CD4-positive, alpha-beta memory T cell (primary cell): ENCODE measurements at regions not wholly inside any gene's neighbourhood (a gene's known extent, or its start where the extent isn't known, plus 50 kb on each side); places are given as distances from the start of the nearest gene placed in this dataset.

Source experiments
- CTCF ChIA-PET: fragments of 350-600 bp; sonication (Branson Sonifier 250); formaldehyde crosslinking; loops from one replicate; lab custom pipeline; 2021; ENCODE audit warnings: inconsistent platforms; ENCODE audit not compliant: partially characterized antibody; lab: Charles Lee
- POLR2A ChIA-PET: fragments of 350-600 bp; sonication (Branson Sonifier 250); formaldehyde crosslinking; loops from one replicate; lab custom pipeline; 2021; ENCODE audit not compliant: partially characterized antibody; lab: Charles Lee
- DNase-seq, 5 donors: peaks; one replicate each; pipeline versions ENCODE4 v3.0.0 to v3.0.0-alpha.2; 2020 to 2022; ENCODE audit warnings: mixed read lengths in 1 of 5
- H3K27ac ChIP-seq: one replicate; pipeline ENCODE4 v1.7.0; 2013; ENCODE audit warnings: low read depth, low read length
- H3K27me3 ChIP-seq: 2 replicates; pipeline ENCODE4 v1.7.0; 2013; ENCODE audit warnings: mild to moderate bottlenecking, low read length, moderate library complexity; ENCODE audit not compliant: insufficient read depth
- H3K36me3 ChIP-seq: 2 replicates; pipeline ENCODE4 v1.7.0; 2013; ENCODE audit warnings: mild to moderate bottlenecking, low read length, moderate library complexity; ENCODE audit not compliant: insufficient read depth
- H3K4me1 ChIP-seq: 2 replicates; pipeline ENCODE4 v1.7.0; 2013; ENCODE audit warnings: mild to moderate bottlenecking, low read length, moderate library complexity; ENCODE audit not compliant: insufficient read depth
- H3K4me3 ChIP-seq, 2 donors: one replicate each; pipeline ENCODE4 v1.7.0; 2013; ENCODE audit warnings: low read length in 2 of 2, mild to moderate bottlenecking in 1 of 2
- H3K9me3 ChIP-seq, 2 donors: one replicate each; pipeline ENCODE4 v1.7.0; 2013; ENCODE audit warnings: low read length in 2 of 2, control low read depth in 1 of 2; ENCODE audit not compliant: control insufficient read depth in 1 of 2
- H3K27ac Mint-ChIP-seq, 7 donors: one replicate each; pipeline ENCODE4 v1.8.0; 2020 to 2021; ENCODE audit warnings: mixed read lengths in 7 of 7, mild to moderate bottlenecking in 6 of 7, inconsistent platforms in 3 of 7, moderate library complexity in 3 of 7
- H3K27me3 Mint-ChIP-seq, 2 donors: one replicate each; pipeline ENCODE4 v1.8.0; 2020 to 2021; ENCODE audit warnings: mixed read lengths in 2 of 2
- H3K36me3 Mint-ChIP-seq, 2 donors: one replicate each; pipeline ENCODE4 v1.8.0; 2020 to 2021; ENCODE audit warnings: mixed read lengths in 2 of 2, inconsistent platforms in 1 of 2, mild to moderate bottlenecking in 1 of 2
- H3K4me1 Mint-ChIP-seq, 4 donors: one replicate each; pipeline ENCODE4 v1.8.0; 2020 to 2021; ENCODE audit warnings: mixed read lengths in 4 of 4, mild to moderate bottlenecking in 1 of 4
- H3K4me3 Mint-ChIP-seq, 8 donors: one replicate each; pipeline ENCODE4 v1.8.0; 2020 to 2021; ENCODE audit warnings: mixed read lengths in 8 of 8, mild to moderate bottlenecking in 7 of 8, moderate library complexity in 6 of 8, inconsistent platforms in 3 of 8
- H3K9me3 Mint-ChIP-seq, 8 donors: one replicate each; pipeline ENCODE4 v1.8.0; 2020 to 2021; ENCODE audit warnings: mixed read lengths in 8 of 8, mild to moderate bottlenecking in 5 of 8, inconsistent platforms in 3 of 8, moderate library complexity in 1 of 8
- intact Hi-C: fragments of 100-400 bp; cut with micrococcal nuclease; formaldehyde crosslinking; loops from one replicate; pipeline ENCODE4 v1.15.1; 2023

GRCh38 chr1:212551929-212552328 is 56.6 kb upstream of the ATF3 start:
- Histone ChIP-seq H3K4me1 (no peaks in the 10 kb centered on the region), H3K9me3 (no peaks in the 10 kb centered on the region), H3K4me3 (no peak overlapping the region), H3K36me3 (no peaks in the 10 kb centered on the region), H3K27ac (no peak overlapping the region), H3K27me3 (no peaks in the 10 kb centered on the region)
- H3K36me3 Mint-ChIP-seq: no peaks in the 10 kb centered on the region
- no peak for DNase-seq
- H3K27ac Mint-ChIP-seq: no peak overlapping the region
- no peaks in the 10 kb centered on the region for H3K9me3 Mint-ChIP-seq
- intact Hi-C loops: no loop called here
- POLR2A ChIA-PET: no interaction called here
- no peak overlapping the region for H3K4me3 Mint-ChIP-seq
- peaks cover 13 to 19% of the 10 kb centered on the region in 2 donors for H3K27me3 Mint-ChIP-seq
- H3K4me1 Mint-ChIP-seq: no peaks in the 10 kb centered on the region
- CTCF ChIA-PET: no interaction called here

DNA sequence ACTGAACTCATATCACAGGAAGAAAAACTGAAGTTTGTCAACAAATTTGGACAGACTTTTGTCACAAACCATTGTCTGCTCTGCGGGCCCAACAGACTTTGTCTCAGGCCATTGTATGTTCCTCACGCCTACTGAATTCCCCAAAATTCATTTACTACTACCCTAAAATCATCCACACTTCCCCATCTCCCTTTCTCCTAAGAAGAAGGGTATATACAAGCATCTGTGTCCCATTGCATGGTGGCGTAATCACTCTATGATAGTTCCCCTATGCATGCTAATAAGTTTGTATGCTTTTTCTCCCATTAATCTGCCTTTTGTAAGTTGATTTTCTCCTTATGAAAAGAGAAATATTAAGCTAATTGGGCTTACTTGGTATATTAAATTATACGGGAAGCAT is 54.9 kb upstream of the ATF3 start:
- Histone ChIP-seq H3K27me3 (no peaks in the 10 kb centered on the region), H3K9me3 (no peaks in the 10 kb centered on the region), H3K4me1 (peaks cover 6% of the 10 kb centered on the region), H3K4me3 (no peak overlapping the region), H3K36me3 (no peaks in the 10 kb centered on the region), H3K27ac (no peak overlapping the region)
- no peak overlapping the region for H3K4me3 Mint-ChIP-seq
- ChIA-PET CTCF (no interaction called here), POLR2A (no interaction called here)
- H3K4me1 Mint-ChIP-seq: peaks cover 0 to 5% (median 4%) of the 10 kb centered on the region in 4 donors
- H3K27ac Mint-ChIP-seq: no peak overlapping the region
- no peaks in the 10 kb centered on the region for H3K36me3 Mint-ChIP-seq
- H3K27me3 Mint-ChIP-seq: peaks cover 13 to 19% of the 10 kb centered on the region in 2 donors
- no peak for DNase-seq
- no peaks in the 10 kb centered on the region for H3K9me3 Mint-ChIP-seq
- intact Hi-C loops: no loop called here

- H3K4me1 Mint-ChIP-seq: peaks cover 2 to 12% (median 8%) of the 10 kb centered on the region in 4 donors
- H3K9me3 Mint-ChIP-seq: peaks cover 0 to 2% (median 0%) of the 10 kb centered on the region in 8 donors
- H3K4me3 Mint-ChIP-seq: no peak overlapping the region
- H3K36me3 ChIP-seq: no peaks in the 10 kb centered on the region
- intact Hi-C loops: no loop called here
- H3K27ac Mint-ChIP-seq: no peak overlapping the region
- peaks cover 10% of the 10 kb centered on the region for H3K4me1 ChIP-seq
- no peaks in the 10 kb centered on the region for H3K27me3 ChIP-seq
- ChIA-PET POLR2A (no interaction called here), CTCF (interaction anchor here (1.3 kb wide), 1 partner anchor 55 kb away, joined by 3 read pairs; no protein-coding TSS in a partner anchor)
- peaks cover 13 to 17% of the 10 kb centered on the region in 2 donors for H3K27me3 Mint-ChIP-seq
- H3K9me3 ChIP-seq: no peaks in the 10 kb centered on the region
- no peak overlapping the region for H3K4me3 ChIP-seq
- H3K36me3 Mint-ChIP-seq: no peaks in the 10 kb centered on the region
- H3K27ac ChIP-seq: no peak overlapping the region
- DNase-seq: no peak
Observed at GRCh38 chr1:212554401-212554800, 54.2 kb upstream of the ATF3 start.

DNA sequence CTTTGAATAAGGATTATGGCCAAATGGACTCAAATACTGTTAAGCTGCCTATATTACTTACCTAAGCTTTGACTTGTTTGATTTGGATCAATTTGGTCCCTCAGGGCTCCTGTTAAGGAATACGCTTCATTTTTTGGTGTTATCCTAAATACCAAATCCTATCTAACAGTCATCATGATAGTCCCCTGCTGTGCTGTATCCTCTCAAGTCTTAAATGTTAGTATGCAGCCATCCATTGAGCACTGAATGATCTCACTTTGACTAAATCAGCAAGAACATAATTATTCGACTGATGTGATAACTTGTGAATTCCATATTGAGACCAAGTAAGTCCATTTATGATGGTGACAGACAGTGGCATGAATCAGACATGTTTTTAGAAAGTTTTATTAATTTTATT is 53.1 kb upstream of the ATF3 start:
- Mint-ChIP-seq H3K4me3 (no peak overlapping the region), H3K36me3 (no peaks in the 10 kb centered on the region), H3K4me1 (peaks cover 2 to 16% (median 8%) of the 10 kb centered on the region in 4 donors), H3K27me3 (peaks cover 11 to 15% of the 10 kb centered on the region in 2 donors), H3K27ac (no peak overlapping the region), H3K9me3 (peaks cover 0 to 2% (median 0%) of the 10 kb centered on the region in 8 donors)
- Histone ChIP-seq H3K27ac (no peak overlapping the region), H3K9me3 (no peaks in the 10 kb centered on the region), H3K4me1 (peaks cover 11% of the 10 kb centered on the region), H3K27me3 (no peaks in the 10 kb centered on the region), H3K4me3 (no peak overlapping the region), H3K36me3 (no peaks in the 10 kb centered on the region)
- intact Hi-C loops: loop anchor here (5.0 kb wide), 4 partner anchors 123 to 723 kb away; partner anchors contain the start of genes DTL, INTS7, LPGAT1 and NENF
- DNase-seq: no peak
- ChIA-PET CTCF (interaction anchor here (1.3 kb wide), 1 partner anchor 54 kb away, joined by 3 read pairs; no protein-coding TSS in a partner anchor), POLR2A (no interaction called here)

DNA sequence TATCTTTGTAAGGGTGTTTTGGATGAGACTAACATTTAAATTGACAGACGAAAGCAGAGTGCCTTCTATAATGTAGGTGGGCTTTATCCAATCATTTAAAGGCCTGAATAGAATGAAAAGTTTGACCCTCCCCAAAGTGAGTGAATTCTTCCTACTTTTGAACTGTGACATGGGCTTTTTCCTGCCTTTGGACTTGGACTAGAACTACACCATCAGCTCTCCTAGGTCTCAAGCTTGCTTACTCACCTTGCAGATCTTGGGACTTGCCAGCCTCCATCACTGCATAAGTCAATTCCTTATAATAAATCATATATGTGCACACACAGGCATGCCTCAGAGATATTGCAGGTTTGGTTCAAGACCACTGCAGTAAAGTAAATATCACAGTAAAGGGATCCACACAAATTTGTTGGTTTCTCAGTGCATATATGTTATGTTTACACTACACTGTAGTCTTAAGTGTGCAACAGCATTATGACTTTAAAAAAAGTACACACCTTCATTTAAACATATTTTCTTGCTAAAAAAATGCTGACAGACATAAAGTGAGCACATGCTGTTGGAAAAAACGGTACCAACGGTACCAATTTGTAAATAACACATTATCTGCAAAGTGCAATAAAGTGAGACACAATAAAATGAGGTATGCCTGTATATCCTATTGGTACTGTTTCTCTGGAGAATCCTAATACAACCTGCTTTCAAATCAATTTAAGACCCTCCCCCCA is 51.6 kb upstream of the ATF3 start:
- Histone ChIP-seq H3K27ac (no peak overlapping the region), H3K36me3 (no peaks in the 10 kb centered on the region), H3K27me3 (no peaks in the 10 kb centered on the region), H3K4me1 (peaks cover 11% of the 10 kb centered on the region), H3K9me3 (no peaks in the 10 kb centered on the region), H3K4me3 (no peak overlapping the region)
- Mint-ChIP-seq H3K27ac (peak overlapping the region in 1 of 7 donors; percentile 18), H3K36me3 (no peaks in the 10 kb centered on the region), H3K4me1 (peaks cover 2 to 16% (median 8%) of the 10 kb centered on the region in 4 donors), H3K4me3 (peak overlapping the region in 4 of 8 donors; percentile 0 to 48 (median 24)), H3K9me3 (peaks cover 0 to 2% (median 0%) of the 10 kb centered on the region in 8 donors), H3K27me3 (peaks cover 6 to 7% of the 10 kb centered on the region in 2 donors)
- POLR2A ChIA-PET: interaction anchor here (2.3 to 3.4 kb wide), 2 partner anchors 10 to 52 kb away, joined by 15 to 17 read pairs; partner anchors contain the start of gene ATF3
- DNase-seq: no peak
- CTCF ChIA-PET: interaction anchor here (1.1 kb wide), 1 partner anchor 522 kb away, joined by 3 read pairs; the partner anchor contains the start of genes DTL and INTS7
- intact Hi-C loops: loop anchor here (5.0 kb wide), 4 partner anchors 125 to 725 kb away; partner anchors contain the start of genes DTL, INTS7, LPGAT1 and NENF

- peaks cover 0 to 2% of the 10 kb centered on the region in 2 donors for H3K36me3 Mint-ChIP-seq
- peaks cover 2 to 16% (median 8%) of the 10 kb centered on the region in 4 donors for H3K4me1 Mint-ChIP-seq
- H3K27ac Mint-ChIP-seq: peak overlapping the region; percentile 65 to 93 (median 84)
- H3K36me3 ChIP-seq: no peaks in the 10 kb centered on the region
- H3K27me3 Mint-ChIP-seq: peaks cover 5 to 6% of the 10 kb centered on the region in 2 donors
- peaks cover 0 to 7% (median 3%) of the 10 kb centered on the region in 8 donors for H3K9me3 Mint-ChIP-seq
- peak overlapping the region; percentile 25 to 64 for H3K4me3 ChIP-seq
- H3K9me3 ChIP-seq: no peaks in the 10 kb centered on the region
- ChIA-PET CTCF (interaction anchor here (0.7 to 1.6 kb wide), 4 partner anchors 9 to 523 kb away, joined by 3 to 4 read pairs (median 3); partner anchors contain the start of genes DTL and INTS7), POLR2A (interaction anchor here (0.9 to 3.4 kb wide), 10 partner anchors 9 to 522 kb away, joined by 3 to 17 read pairs (median 6); partner anchors contain the start of genes ATF3, DTL, INTS7 and PPP2R5A)
- H3K4me3 Mint-ChIP-seq: peak overlapping the region; percentile 83 to 93 (median 86)
- H3K4me1 ChIP-seq: peaks cover 11% of the 10 kb centered on the region
- peak overlapping the region; percentile 79 for H3K27ac ChIP-seq
- no peaks in the 10 kb centered on the region for H3K27me3 ChIP-seq
- intact Hi-C loops: loop anchor here (2.0 to 5.0 kb wide), 5 partner anchors 126 to 726 kb away; partner anchors contain the start of genes BATF3, DTL, INTS7 and LPGAT1
- DNase-seq: no peak
Observed at GRCh38 chr1:212557739-212558692, 50.5 kb upstream of the ATF3 start.
